ENCODE measurements at regions not wholly inside any gene's neighbourhood (a gene's known extent, or its start where the extent isn't known, plus 50 kb on each side); places are given as distances from the start of the nearest gene placed in this dataset.
A peak's percentile ranks its signal among the peaks of the same experiment; 100 is the strongest.
"Not testable (repeated sequence)": the region's sequence is repeated elsewhere in the genome, so short reads cannot be mapped to it uniquely, and the experiment has no call there.

DNA sequence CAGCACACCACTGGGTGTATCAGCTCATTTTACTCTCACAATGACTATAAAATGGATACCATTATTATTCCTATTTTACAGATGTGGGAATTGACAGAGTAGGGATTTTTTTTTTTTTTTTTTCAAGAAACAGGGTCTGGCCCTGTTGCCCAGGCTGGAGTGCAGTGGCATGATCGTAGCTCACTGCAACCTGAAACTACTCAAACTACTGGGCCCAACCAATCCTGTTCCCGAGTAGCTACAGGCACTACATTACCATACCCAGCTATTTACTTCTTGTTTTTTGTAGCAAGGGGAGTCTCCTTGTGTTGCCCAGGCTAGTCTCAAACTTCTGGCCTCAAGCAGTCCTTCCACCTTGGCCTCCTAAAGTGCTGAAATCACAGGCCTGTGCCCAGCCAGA is 95.2 kb downstream of the LARP7 start:
- no peak for DNase-seq (ENCODE audit: low read depth)

GRCh38 chr4:112735474-112735951 is 98.6 kb downstream of the LARP7 start:
- no peak for TF ChIP-seq CTCF (conservative IDR thresholded peaks at IDR 0.05; ENCODE audit: low read depth, low read length)
- no peak overlapping the region for H3K4me3 ChIP-seq (ENCODE audit: low read length)
- DNase-seq (ENCODE audit: low read depth) = no peak

More for the DNA sequence above, 95.2 kb downstream of the LARP7 start:
- TF ChIP-seq CTCF (conservative IDR thresholded peaks at IDR 0.05; ENCODE audit: low read depth, low read length) = no peak
- no peak overlapping the region for H3K4me3 ChIP-seq (ENCODE audit: low read length)

GRCh38 chr4:112736718-112737135 is 99.8 kb downstream of the LARP7 start:
- DNase-seq (ENCODE audit: low read depth) = no peak

GRCh38 chr4:112739442-112739841 is 102.5 kb downstream of the LARP7 start:
- TF ChIP-seq CTCF (conservative IDR thresholded peaks at IDR 0.05; ENCODE audit: low read depth, low read length) = no peak
- no peak overlapping the region for H3K4me3 ChIP-seq (ENCODE audit: low read length)
- DNase-seq (ENCODE audit: low read depth) = no peak

More at GRCh38 chr4:112736718-112737135, 99.8 kb downstream of the LARP7 start:
- no peak overlapping the region for H3K4me3 ChIP-seq (ENCODE audit: low read length)
- no peak for TF ChIP-seq CTCF (conservative IDR thresholded peaks at IDR 0.05; ENCODE audit: low read depth, low read length)

DNA sequence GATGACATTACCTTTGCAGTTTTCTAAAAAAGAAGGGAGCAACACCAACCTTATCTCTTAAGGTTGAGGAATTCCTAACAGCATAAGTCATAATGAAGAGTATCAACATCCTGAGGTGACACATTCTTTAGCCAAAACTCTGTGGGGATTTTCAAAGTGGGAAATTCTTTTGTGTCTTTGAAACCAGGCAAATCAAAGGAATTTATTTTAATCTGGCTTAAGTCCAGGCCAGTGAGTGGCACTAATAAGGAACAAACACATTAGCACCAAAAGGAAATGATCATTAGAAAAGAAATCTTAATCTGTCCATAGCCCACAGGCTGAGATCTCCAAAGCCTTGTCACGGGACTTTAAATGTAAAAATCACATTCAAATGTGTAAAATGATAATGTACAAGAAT is 110.1 kb downstream of the LARP7 start:
- TF ChIP-seq CTCF (conservative IDR thresholded peaks at IDR 0.05; ENCODE audit: low read depth, low read length) = no peak

DNA sequence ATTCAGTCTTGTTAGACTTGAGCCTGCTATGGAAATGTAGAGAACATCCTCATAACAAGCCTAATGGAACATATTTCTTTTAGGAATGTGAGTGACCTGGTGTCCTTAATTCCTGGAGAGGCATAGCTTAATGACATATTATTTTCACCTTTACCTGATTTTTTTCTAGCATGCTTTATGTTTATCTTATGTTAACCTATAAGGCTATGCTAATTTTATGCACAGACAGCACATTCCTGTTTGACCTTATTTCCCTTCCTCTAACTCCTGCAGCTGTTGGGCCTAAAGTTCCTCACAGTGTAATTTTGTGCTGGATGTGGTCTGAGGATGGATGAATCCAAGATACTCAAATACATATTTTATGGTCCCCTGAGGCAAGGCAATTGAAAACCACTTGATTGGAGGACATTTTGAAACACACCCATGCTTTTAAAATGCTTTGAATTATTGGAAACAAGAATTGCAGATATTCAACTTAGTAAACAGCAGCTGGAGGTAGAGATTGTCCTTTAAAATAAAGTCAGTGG is 111.5 kb downstream of the LARP7 start:
- TF ChIP-seq CTCF (conservative IDR thresholded peaks at IDR 0.05; ENCODE audit: low read depth, low read length) = no peak
- no peak overlapping the region for H3K4me3 ChIP-seq (ENCODE audit: low read length)
- DNase-seq (ENCODE audit: low read depth) = no peak

More for the DNA sequence above, 110.1 kb downstream of the LARP7 start:
- DNase-seq (ENCODE audit: low read depth) = peak; percentile 77
- H3K4me3 ChIP-seq (ENCODE audit: low read length) = no peak overlapping the region

GRCh38 chr4:112750749-112751148 is 113.8 kb downstream of the LARP7 start:
- H3K4me3 ChIP-seq (ENCODE audit: low read length); DNase-seq (ENCODE audit: low read depth): not testable (repeated sequence)

Measured in retinal pigment epithelial cell (primary cell).